Ramos (cell line): ENCODE measurements at regions not wholly inside any gene's neighbourhood (a gene's known extent, or its start where the extent isn't known, plus 50 kb on each side); places are given as distances from the start of the nearest gene placed in this dataset.
"Not testable (repeated sequence)": the region's sequence is repeated elsewhere in the genome, so short reads cannot be mapped to it uniquely, and the experiment has no call there.

Source experiments
- in situ Hi-C: fragments of 300-500 bp; cut with MboI; formaldehyde crosslinking; loops from one replicate; pipeline ENCODE4 v1.14.3; 2022; ENCODE audit warnings: low sequenced_read_pairs; ENCODE audit not compliant: unreplicated experiment

DNA sequence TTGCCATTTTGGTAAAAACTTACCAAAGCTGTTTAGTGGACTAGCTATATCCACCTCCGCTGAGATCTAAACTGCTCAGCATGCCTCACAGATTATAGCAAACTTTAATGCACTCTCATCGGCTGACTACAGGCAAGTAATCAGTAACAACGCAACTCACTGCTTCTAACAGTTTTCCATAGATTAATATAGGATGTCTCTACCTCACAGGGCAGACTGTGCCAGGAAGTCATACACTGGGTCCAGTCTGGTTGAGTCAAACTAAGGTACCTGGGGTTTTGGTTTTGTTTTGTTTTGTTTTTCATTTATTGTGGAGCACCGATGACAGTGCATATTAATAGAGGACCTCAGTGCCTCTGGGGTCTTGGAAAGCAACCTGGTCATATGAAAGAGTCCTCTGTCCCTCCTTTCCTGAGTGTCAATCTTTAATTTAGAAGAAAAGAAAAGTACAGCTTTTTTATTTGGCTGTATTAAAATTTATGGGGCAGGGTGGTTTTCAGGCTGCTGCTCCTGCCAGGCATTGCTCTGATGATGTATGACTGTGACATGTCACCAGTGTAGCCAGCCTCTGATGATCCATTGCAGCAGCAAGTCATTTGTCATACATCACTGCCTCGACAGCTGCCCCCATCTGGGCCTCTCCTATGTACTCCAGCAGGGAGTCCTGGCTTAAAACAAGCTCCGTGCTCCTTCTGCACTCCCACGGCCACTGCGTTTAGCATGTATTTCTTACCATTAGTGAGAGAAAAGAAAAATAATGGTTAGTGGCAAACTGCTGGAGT, 854.1 kb downstream of the KCNJ2 start:
- in situ Hi-C loops = no loop called here

- in situ Hi-C loops = no loop called here
Measured at GRCh38 chr17:71024172-71024571, 854.8 kb downstream of the KCNJ2 start.

- in situ Hi-C loops = no loop called here
Measured at GRCh38 chr17:71024969-71025368, 855.6 kb downstream of the KCNJ2 start.

DNA sequence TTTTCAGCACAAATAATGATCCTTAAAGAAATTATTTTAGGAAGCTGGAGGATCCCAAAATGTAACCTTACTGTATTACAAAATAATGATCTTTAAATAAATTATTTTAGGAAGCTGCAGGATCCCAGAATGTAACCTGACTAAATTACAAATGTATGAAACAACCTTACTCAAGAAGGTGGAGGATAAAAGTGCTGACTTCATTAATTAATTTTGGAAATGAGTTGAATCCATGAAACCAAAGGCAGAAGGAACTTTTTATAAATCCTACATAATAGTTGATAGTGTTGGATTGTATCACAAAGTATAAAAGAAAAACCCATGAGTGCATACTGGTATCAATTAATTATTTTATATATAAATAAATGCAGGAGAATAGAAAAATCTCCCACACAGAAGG, 859.9 kb downstream of the KCNJ2 start:
- in situ Hi-C loops = no loop called here

DNA sequence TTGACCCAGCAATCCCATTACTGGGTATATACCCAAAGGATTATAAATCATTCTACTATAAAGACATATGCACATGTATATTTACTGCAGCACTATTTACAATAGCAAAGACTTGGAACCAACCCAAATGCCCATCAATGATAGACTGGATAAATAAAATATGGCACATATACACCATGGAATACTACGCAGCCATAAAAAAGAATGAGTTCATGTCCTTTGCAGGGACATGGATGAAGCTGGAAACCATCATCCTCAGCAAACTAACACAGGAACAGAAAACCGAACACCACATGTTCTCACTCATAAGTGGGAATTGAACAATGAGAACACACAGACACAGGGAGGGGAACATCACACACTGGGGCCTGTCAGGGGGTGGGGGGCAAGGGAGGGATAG, 862.0 kb downstream of the KCNJ2 start:
- in situ Hi-C loops = not testable (repeated sequence)

GRCh38 chr17:71032746-71033273, 863.5 kb downstream of the KCNJ2 start:
- in situ Hi-C loops = no loop called here

DNA sequence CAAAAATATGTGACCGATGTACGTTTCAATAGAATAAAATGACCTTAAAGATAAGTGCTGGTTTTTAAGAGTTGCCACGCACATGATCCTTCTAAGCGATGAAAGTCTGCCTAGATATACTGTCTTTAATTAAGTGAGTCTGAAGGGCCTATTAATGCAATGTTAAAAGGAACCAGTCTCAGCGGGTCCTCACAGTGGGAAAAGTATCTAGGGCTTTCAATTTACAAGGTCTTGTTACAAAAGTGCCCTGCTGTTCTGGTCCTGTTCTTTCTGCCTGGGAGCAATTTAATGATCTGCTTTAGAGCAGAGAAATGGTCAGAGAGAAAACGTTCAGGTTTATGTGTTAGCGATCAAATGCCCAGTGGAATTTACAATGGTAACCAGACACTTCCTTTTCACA, 864.0 kb downstream of the KCNJ2 start:
- in situ Hi-C loops = no loop called here

- in situ Hi-C loops = no loop called here
Measured at GRCh38 chr17:71035226-71035625, 865.9 kb downstream of the KCNJ2 start.

DNA sequence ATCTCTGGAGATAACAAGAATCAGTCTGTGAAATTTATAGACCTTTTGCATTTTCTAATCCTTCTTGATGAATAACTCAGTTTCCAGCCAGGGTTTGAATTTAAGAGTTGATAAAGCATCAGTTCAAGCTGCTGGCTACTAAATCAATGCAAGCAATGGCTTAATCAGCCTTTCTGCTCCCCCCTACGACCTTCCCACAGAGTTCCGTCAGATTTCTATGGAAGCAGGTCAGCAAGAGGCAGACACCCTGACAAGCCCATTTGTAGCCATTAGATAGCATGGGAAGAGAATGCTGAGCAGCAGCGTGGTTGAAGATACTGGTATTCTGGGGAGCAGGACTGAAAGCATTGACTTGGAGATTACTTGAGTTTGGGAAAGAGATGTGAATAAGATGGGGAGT, 868.1 kb downstream of the KCNJ2 start:
- in situ Hi-C loops = no loop called here

DNA sequence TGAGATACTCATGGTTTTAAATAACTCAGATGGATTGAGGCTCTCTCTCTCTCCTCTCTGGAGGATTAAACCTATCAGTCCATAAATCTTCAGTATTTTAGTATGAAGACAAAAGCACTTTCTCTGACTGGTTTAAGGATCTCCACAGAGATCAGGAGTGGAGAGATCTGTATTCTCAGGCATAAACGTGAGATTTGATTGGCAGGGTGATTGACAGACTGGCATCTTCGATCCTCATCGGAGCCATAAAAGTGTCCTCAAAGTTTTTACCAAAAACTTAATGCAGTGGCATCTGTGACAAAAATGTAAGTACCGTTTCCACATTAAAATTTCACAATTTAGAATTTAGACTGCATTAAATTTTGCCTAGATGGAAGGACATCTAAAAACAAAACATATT, 870.1 kb downstream of the KCNJ2 start:
- in situ Hi-C loops = no loop called here

DNA sequence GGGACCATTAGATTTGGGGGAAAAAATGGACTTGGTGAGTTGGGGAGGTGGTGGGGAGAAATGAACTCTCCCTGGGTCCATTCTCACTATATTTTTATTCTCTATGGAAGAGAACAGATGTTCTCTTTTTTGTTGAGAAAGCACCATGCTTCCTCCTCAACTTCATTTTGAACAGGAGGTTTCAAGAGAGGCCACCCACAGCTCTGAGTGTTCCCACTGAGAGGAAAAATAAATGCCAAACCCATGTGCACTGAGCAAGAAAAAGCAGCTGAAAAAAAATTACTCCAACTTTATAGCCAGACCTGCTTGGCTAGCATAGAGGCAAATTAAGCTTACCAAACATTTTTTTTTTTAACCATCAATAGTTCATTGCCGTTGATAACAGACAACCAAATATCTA, 883.6 kb downstream of the KCNJ2 start:
- in situ Hi-C loops = no loop called here

DNA sequence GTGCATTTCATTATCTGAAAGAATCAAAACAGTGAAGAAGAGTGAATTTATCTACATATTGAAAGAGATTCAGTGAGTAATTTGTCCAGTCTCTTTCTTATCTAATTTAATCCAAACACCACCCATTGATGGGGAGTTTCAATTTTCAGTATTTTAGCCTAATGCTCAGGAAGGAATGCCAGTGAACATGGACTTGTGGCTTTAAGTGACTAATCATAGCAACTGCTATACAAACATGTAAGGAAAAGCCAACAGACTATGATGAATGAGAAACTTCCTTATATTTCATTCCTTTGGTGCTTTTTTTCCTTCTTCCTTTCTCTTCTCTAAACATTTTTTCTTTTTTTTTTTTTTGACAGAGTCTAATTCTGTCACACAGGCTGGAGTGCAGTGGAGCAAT, 885.8 kb downstream of the KCNJ2 start:
- in situ Hi-C loops = no loop called here

GRCh38 chr17:71057448-71057847, 888.1 kb downstream of the KCNJ2 start:
- in situ Hi-C loops = no loop called here

GRCh38 chr17:71057938-71058337, 888.6 kb downstream of the KCNJ2 start:
- in situ Hi-C loops = no loop called here

- in situ Hi-C loops = no loop called here
Measured at GRCh38 chr17:71063127-71063526, 893.8 kb downstream of the KCNJ2 start.

- in situ Hi-C loops = no loop called here
Measured at GRCh38 chr17:71063559-71063958, 894.2 kb downstream of the KCNJ2 start.

DNA sequence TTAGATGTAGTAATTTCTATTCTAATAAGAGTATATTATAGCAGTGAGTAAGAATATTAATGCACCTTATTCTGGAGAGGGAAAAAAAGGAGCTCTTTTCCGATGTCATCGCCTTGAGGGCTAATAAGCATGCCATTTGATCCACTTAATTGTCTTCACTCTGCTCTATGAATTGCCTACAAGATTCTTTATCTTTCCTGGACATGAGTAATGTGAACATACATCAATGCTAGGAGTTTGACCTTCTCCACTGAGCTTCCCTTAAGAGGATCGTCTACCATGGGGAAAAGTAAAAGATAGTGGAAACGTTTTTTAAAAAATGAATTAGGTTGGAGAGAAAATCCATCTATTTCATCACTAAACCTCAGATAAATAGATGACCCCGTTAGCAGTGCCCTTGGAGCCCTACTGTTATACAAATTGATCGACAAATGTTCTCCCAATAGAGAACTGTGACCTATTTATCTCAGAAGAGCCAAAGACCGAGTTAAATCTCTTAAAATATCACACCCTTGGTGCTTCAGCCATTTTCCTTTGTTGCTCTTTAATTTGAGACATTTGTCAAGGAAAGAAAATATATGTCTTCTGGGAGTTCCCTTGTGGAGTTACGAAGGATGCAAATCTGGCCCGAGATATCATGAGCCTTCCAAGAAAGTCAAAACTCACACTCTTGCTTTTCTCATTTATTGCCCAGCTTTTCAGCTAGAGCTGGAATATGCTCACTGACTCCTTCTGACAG, 898.5 kb downstream of the KCNJ2 start:
- in situ Hi-C loops = no loop called here

DNA sequence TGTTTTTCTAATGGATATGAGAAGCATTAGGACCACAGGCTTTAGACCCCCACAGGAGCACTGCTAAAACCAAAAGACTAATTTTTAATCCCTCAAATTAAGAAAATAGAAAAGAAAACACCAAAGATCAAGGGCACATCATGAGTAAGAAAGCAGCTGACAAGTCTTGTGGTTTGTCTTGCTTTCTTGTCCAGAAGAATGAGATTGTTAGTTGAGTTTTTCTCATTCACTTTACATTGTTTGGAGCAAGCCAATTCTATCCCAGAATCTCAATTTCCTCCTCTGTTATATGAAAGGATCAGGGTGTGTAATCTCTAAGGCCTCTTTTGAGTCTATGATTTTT, 899.0 kb downstream of the KCNJ2 start:
- in situ Hi-C loops = no loop called here

DNA sequence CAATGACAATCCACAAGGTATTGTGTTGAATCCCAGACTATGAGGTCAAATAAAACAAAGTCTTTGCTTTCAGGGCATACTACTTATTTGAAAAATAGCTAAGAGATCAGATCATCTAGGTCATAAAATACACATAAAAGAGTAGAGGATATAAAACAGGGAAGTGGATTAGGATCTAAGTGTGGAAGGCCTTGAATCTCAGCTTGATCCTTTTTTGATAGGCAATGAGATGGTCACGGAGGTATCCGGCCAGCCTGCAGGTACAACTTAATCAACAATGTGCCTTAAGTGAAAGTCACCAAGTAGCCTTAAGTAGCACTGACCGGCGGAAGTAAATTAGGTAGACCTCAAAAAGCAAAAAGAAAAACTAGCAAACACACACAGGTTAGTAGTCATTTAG, 901.7 kb downstream of the KCNJ2 start:
- in situ Hi-C loops = no loop called here

DNA sequence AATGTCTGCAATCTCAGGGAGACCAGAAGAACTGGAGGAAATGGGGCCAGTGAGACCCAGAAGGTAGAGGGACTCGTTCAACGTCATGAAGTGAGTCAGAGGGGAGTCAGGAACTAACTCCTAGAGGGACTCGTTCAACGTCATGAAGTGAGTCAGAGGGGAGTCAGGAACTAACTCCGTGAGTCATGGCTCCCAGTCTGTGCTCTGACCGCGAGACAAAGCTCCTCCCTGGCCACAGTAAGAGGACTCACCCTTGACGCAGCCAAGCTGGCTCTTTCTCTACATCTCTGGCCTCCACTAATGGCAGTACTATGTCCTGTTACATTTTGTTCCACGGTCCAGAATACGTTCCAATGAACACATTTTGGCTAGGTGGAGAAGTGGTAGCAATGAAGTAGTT, 902.5 kb downstream of the KCNJ2 start:
- in situ Hi-C loops = no loop called here

- in situ Hi-C loops = loop anchor here (25.0 kb wide), 1 partner anchor 1456 kb away; no protein-coding TSS in a partner anchor
Measured at GRCh38 chr17:71080937-71081336, 911.6 kb downstream of the KCNJ2 start.

DNA sequence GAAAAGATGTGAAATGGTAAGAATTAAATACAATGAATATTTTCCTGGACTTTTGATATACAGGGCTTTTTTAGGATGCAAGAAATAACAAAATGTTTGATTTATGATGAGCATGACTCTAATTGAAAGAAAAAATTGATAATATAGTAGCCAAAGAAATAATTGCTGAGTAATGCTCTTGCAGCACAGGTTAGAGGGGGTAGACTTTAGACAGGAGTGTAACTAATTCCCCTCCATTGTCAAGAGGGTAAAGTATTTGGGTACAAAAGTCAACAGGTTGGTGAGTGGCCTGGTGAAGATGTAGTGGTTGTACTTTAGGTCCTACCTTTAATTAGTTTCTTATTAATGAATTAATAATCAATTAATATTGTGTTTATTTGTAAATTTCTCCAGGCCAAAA, 912.3 kb downstream of the KCNJ2 start:
- in situ Hi-C loops = loop anchor here (25.0 kb wide), 1 partner anchor 1456 kb away; no protein-coding TSS in a partner anchor
